Erythroblast (primary cell): ENCODE measurements at regions not wholly inside any gene's neighbourhood (a gene's known extent, or its start where the extent isn't known, plus 50 kb on each side); places are given as distances from the start of the nearest gene placed in this dataset.
"Not testable (repeated sequence)": the region's sequence is repeated elsewhere in the genome, so short reads cannot be mapped to it uniquely, and the experiment has no call there.

Experiments used
- GATA1 ChIP-seq: IDR thresholded peaks from 2 replicates; pipeline ENCODE4 v1.6.1; 2011; ENCODE audit warnings: low read depth, mild to moderate bottlenecking, control low read depth, low read length, moderate library complexity
- POLR2A ChIP-seq: IDR thresholded peaks from 2 replicates; pipeline ENCODE4 v1.6.1; 2011; ENCODE audit warnings: mild to moderate bottlenecking, low read length

GRCh38 chr1:38180388-38180787 lies 133.8 kb upstream of the POU3F1 start:
- TF ChIP-seq POLR2A, GATA1: not testable (repeated sequence)
